ENCODE measurements at regions not wholly inside any gene's neighbourhood (a gene's known extent, or its start where the extent isn't known, plus 50 kb on each side); places are given as distances from the start of the nearest gene placed in this dataset.

DNA sequence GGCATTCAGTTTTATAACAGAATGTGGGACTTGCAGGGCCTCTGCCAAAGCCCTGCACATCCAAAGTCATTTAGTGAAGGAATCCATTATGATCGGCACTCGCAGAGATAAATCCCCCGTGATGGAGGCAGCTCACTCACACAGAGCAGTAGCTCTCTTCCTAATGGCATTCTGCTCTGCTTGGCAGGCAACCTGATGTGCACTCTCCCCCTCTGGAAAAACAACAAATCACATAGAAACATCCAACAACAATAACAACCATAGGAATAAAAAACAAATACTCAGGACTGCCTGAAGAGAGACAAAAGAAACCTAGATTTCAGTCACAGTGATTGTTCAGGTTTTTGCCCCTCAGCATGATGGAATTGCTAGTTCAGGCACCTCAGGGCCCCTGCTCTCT lies 59.7 kb downstream of the NAA11 start:
- Histone ChIP-seq H3K36me3 (no peaks in the 10 kb centered on the region), H3K27ac (no peak overlapping the region), H3K4me1 (no peaks in the 10 kb centered on the region), H3K27me3 (no peaks in the 10 kb centered on the region), H3K9me3 (no peaks in the 10 kb centered on the region), H3K4me3 (no peak overlapping the region)
- TF ChIP-seq, protein P1, sequence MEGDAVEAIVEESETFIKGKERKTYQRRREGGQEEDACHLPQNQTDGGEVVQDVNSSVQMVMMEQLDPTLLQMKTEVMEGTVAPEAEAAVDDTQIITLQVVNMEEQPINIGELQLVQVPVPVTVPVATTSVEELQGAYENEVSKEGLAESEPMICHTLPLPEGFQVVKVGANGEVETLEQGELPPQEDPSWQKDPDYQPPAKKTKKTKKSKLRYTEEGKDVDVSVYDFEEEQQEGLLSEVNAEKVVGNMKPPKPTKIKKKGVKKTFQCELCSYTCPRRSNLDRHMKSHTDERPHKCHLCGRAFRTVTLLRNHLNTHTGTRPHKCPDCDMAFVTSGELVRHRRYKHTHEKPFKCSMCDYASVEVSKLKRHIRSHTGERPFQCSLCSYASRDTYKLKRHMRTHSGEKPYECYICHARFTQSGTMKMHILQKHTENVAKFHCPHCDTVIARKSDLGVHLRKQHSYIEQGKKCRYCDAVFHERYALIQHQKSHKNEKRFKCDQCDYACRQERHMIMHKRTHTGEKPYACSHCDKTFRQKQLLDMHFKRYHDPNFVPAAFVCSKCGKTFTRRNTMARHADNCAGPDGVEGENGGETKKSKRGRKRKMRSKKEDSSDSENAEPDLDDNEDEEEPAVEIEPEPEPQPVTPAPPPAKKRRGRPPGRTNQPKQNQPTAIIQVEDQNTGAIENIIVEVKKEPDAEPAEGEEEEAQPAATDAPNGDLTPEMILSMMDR (IDR thresholded peaks at IDR 0.05), result no peak
- no peak for DNase-seq (ENCODE audit: low spot score)

DNA sequence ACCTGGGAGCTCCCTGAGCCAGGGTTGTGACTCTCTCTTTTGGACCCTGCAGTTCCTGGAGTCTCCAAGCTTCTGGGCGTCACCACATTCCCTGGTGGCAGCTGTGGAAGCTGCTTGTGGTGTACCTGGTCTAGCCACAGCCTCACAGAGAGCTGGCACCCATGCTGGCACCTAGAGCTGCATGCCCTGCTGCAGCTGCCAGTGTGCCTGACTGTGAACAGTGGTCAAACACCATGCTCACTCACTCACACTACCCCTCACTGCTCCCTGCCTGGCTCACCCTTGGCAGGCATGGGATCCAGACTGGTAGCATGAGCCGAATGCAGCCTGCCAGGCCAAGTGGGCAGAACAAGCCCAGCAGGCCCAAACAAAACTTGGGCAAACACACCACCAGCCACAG lies 66.6 kb downstream of the NAA11 start:
- Histone ChIP-seq H3K4me1 (no peaks in the 10 kb centered on the region), H3K9me3 (no peaks in the 10 kb centered on the region), H3K4me3 (no peak overlapping the region), H3K27ac (no peak overlapping the region), H3K27me3 (no peaks in the 10 kb centered on the region), H3K36me3 (no peaks in the 10 kb centered on the region)
- DNase-seq (ENCODE audit: low spot score), result no peak
- TF ChIP-seq, protein P1 (IDR thresholded peaks at IDR 0.05), result no peak

DNA sequence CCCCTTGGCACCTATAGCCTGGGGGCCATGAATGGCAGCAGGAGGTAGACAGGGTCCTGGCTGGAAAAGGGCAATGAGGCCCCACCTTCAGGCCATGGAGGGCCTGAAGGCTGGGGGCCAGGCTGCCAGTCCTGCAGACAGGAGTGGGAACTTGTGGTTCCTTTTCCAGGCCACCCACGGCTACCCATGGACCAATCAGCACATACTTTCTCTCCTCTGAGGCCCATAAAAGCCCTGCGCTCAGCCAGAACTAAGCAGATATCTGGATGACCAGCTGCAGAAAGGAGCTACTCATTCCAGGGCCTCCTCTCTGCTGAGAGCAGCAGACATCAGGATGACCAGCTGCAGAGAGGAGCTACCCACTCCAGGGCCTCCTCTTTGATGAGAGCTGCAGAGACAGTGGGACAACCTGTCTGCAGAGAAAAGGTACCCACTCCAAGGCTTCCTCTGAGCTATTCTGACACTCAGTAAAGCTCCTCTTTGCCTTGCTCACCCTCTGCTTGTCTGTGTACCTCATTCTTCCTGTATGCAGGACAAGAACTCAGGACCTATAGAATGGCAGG lies 67.2 kb downstream of the NAA11 start:
- Histone ChIP-seq H3K36me3 (no peaks in the 10 kb centered on the region), H3K9me3 (no peaks in the 10 kb centered on the region), H3K27me3 (no peaks in the 10 kb centered on the region), H3K4me1 (no peaks in the 10 kb centered on the region), H3K4me3 (no peak overlapping the region), H3K27ac (no peak overlapping the region)
- TF ChIP-seq, protein P1 (IDR thresholded peaks at IDR 0.05), result no peak
- DNase-seq (ENCODE audit: low spot score), result no peak

DNA sequence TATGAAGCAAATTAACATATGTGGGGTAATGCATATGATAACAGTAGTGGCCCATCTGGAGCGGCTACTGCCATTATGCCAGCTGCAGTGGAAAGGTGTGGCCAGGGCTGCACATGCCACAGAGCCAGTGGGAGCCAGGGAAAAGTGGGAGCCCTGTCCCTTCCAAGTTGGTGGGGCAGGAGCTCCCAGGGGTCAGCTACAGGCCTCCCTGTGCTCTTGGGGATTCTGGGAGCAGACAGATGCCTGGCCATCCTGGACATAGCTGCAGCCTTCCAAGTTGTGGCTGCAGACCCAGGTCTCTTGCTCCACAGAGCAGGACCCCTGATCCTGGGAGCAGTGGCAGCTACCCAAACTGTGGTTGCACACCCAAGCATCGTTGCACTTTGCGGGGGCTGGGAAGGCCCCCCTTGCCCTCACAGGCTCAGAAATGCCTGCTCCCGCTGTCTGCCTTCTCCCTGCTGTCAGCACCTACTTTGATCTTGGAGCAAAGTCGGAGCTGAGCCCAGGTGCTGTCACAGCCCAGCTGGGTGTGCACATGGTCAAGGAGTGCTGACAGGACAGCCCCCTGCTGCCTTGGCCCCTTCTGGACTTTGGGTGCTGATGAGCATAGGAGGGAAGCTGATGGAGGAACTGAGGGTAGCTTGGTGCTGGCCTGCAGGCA lies 67.8 kb downstream of the NAA11 start:
- Histone ChIP-seq H3K4me1 (no peaks in the 10 kb centered on the region), H3K9me3 (no peaks in the 10 kb centered on the region), H3K36me3 (no peaks in the 10 kb centered on the region), H3K27ac (no peak overlapping the region), H3K27me3 (no peaks in the 10 kb centered on the region), H3K4me3 (no peak overlapping the region)
- DNase-seq (ENCODE audit: low spot score), result no peak
- TF ChIP-seq, protein P1 (IDR thresholded peaks at IDR 0.05), result no peak

DNA sequence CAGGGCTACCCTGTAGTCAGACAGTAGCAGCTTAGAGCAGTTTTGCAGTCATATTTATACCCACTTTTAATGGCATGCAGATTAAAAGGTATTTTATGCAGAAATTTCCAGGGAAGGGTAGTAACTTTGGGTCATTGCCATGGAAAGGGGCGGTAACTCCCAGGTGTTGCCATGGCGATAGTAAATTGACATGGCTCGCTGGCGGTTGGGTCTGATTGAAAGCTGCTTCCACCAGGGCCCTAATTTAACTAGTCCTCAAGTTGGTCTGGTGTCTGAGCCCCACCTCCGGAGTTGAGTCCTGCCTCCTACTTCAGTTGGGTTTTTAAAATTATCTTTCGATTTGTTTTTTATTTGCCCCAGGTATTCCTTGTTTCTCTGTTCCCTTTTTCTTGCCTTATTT lies 70.1 kb downstream of the NAA11 start:
- H3K4me3 ChIP-seq, result no peak overlapping the region
- H3K27ac ChIP-seq, result no peak overlapping the region
- TF ChIP-seq, protein P1 (IDR thresholded peaks at IDR 0.05), result no peak
- H3K9me3 ChIP-seq, result no peaks in the 10 kb centered on the region
- DNase-seq (ENCODE audit: low spot score), result no peak
- no peaks in the 10 kb centered on the region for H3K27me3 ChIP-seq
- no peaks in the 10 kb centered on the region for H3K36me3 ChIP-seq
- no peaks in the 10 kb centered on the region for H3K4me1 ChIP-seq

DNA sequence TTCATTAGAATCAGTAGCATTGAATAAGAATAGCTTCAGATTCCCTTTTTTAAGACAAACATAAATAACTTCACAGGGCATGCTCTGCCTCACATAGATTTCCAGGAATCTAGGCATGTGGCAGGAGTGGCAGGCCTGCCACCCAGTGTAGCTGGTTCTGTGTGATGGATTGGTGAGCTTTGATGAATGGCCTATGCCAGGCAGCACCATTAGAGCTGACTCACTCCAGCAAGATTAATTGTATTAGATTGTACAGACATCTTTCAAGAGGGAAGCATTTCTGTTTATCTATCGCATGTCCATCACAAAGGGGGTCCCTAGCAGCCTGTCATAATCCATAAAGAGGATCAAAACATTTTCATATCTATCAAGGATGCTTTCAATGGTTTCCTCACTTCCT lies 71.9 kb downstream of the NAA11 start:
- no peak overlapping the region for H3K4me3 ChIP-seq
- no peak for DNase-seq (ENCODE audit: low spot score)
- no peaks in the 10 kb centered on the region for H3K27me3 ChIP-seq
- TF ChIP-seq, protein P1 (IDR thresholded peaks at IDR 0.05), result no peak
- no peaks in the 10 kb centered on the region for H3K9me3 ChIP-seq
- H3K4me1 ChIP-seq, result no peaks in the 10 kb centered on the region
- H3K36me3 ChIP-seq, result no peaks in the 10 kb centered on the region
- H3K27ac ChIP-seq, result no peak overlapping the region

Measured in right atrium auricular region (tissue), 2 donors.